Right hindlimb (tissue), 1 donor: ENCODE measurements at regions not wholly inside any gene's neighbourhood (a gene's known extent, or its start where the extent isn't known, plus 50 kb on each side); places are given as distances from the start of the nearest gene placed in this dataset.

ENCODE experiments used
- DNase-seq: peaks from one replicate; pipeline ENCODE4 v3.0.0-alpha.2; 2018

- DNase-seq = no peak
Measured at GRCh38 chr2:41870265-41870585, 177.6 kb upstream of the PKDCC start.

- peak; percentile 61 for DNase-seq
Measured at GRCh38 chr2:41871080-41871479, 176.7 kb upstream of the PKDCC start.

GRCh38 chr2:41872646-41873045 lies 175.2 kb upstream of the PKDCC start:
- no peak for DNase-seq

GRCh38 chr2:41873102-41874031 lies 174.5 kb upstream of the PKDCC start:
- no peak for DNase-seq

DNA sequence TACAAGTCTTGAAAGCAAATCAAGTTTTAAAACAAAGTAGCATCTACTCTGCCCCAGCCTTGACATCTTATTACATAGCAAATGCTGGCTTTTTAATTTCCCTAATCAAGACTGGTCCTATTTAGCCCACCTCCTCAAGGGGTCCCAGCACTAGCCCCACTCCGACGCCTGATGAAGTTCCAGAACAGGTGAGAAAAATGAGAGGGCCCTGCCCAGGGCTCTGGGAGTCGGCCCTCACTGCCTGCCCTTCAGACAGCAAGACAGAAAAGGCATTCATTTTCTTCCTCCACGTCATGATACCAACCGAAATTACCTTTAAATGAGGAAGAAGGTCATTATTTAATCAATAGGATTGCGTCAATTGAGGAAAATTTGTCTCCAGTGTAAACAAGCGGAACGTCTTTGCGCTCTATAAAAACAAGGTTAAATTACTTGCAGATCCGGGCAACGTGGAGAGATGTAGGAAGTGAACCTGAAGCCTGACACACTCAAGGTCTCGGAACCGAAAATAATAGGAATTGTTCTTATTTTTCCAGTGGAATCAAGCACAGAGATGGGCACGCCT lies 170.6 kb upstream of the PKDCC start:
- DNase-seq = no peak

- no peak for DNase-seq
Measured at GRCh38 chr2:41878056-41878455, 169.8 kb upstream of the PKDCC start.

GRCh38 chr2:41878716-41879234 lies 169.0 kb upstream of the PKDCC start:
- DNase-seq = peak; percentile 46

- peak; percentile 68 for DNase-seq
Measured at GRCh38 chr2:41879235-41879916, 168.4 kb upstream of the PKDCC start.

- no peak for DNase-seq
Measured at GRCh38 chr2:41880561-41881243, 167.1 kb upstream of the PKDCC start.

DNA sequence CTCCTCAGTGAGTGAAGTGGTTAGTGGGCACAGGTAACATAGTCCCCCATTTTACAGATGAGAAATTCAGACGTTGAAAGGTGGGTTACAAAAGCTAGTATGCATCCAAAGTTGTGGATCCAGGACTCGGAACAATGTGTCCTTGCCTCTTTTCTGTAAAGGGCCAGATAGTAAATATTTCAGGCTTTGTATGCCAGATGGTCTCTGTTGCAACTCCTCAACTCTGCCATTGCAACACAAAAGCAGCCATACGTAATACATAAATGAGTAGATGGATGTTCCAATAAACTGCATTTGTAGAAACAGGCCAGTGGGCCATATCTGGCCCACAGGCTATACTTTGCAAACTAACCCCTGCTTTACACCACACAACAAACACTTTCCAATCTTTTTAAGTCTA lies 166.6 kb upstream of the PKDCC start:
- no peak for DNase-seq

DNA sequence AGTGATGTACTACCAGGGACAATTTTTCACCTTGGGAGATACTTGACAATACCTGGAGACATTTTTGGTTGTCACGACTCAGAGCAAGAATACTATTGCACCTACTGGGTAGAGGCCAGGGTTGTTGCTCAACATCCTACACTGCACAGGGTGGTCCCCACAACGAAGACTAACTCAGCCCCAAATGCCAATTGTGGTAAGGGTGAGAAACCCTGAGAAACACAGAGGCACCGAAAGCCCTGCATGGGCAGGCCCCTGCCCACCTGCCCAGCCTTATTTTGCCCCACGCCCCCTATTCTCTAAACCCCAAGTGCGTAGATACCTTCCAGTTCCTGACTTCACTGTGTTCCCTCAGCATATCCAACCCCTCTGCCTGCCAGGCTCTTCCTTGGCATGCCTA lies 163.1 kb upstream of the PKDCC start:
- DNase-seq = no peak

GRCh38 chr2:41886145-41886664 lies 161.6 kb upstream of the PKDCC start:
- no peak for DNase-seq

GRCh38 chr2:41886757-41887156 lies 161.1 kb upstream of the PKDCC start:
- DNase-seq = no peak

DNA sequence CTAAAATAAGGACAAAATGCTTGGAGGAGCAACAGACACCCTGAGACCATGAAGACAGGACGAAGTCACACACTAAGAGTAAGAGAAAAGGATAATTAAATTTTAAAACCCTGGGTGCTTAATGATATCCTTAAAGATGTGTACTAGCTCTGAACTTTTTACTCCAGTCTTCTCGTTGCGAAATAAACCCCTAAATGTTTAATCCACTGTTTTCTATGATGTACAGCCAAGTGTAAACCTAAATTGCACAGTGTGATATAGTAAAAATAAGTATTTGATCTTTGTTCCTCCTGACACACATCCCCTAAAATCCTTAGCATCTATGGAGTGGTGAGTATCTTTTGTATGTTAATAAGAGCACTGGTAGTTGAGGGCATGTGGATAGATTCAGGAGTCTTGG lies 157.5 kb upstream of the PKDCC start:
- no peak for DNase-seq

DNA sequence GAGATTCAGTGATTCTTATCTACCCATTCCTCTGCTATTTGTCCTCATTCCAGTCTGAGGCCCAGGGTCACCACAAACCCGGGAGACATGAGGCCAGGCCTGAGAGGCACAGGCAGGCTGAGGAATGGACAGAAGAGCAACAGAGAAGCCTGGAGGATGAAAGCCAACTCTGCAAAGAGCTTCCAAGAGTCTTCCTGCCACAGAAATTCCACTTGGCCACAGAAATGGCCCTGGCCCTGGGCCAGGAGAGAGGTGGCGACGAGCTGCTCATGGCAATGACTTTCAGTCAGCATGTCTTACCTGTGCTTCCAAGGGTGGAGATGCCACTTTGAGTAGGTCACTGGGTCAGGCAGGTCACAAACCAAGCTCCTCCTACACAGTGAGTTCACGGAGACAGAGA lies 155.3 kb upstream of the PKDCC start:
- no peak for DNase-seq

GRCh38 chr2:41894563-41895333 lies 153.1 kb upstream of the PKDCC start:
- no peak for DNase-seq

DNA sequence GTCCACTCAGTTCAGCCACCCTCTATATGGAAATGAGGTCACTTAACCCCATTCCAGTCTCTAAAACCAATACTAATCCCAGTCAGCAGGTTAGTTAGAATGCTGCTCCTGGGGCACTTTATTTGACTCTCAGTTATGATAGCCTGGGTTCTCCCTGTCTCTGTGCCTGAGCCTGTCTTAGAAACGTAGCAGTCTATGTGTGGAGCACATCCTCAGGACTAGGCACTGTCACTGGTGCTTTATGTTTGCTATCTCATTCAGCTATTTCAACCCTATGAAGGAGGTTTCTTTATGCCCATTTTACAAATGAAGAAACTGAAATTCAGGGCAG lies 152.5 kb upstream of the PKDCC start:
- DNase-seq = no peak

DNA sequence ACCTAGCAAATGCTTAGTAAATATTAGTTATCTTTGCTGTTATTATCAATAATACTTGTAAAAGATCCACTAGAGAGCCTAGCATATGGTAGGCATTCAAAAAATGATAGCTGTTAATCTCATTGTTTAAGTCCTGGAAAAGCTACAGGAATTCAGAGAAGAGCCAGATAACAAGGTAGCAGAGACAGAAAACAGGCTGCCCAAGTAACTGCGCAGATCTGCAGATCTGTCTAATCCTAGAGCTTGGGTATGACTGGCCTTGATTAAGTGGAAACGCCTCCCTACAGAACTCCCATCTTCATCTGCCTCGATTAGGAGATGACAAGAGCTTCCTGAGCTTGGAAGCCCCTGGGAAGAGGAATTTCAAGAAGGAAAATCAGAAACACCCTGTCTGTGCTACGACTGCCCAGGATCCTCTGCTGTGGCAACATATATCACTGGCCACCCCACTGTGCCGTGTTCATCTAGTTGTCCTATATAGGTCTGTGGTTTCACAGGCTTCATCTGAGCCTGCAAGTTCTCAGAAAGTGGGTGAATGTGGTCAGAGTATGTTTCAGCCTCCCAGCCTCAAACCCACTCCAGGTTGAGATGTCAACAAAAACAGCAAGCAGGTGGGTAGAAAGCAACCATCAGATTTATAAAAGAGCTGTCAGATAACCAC lies 151.5 kb upstream of the PKDCC start:
- no peak for DNase-seq

- no peak for DNase-seq
Measured at GRCh38 chr2:41899189-41899588, 148.6 kb upstream of the PKDCC start.

- no peak for DNase-seq
Measured at GRCh38 chr2:41900101-41900577, 147.7 kb upstream of the PKDCC start.

GRCh38 chr2:41902897-41903296 lies 144.9 kb upstream of the PKDCC start:
- DNase-seq = no peak
